Spinal cord (tissue), 9 donors: ENCODE measurements at regions not wholly inside any gene's neighbourhood (a gene's known extent, or its start where the extent isn't known, plus 50 kb on each side); places are given as distances from the start of the nearest gene placed in this dataset.

Experiments
- DNase-seq, 6 donors: peaks; one replicate each; pipeline versions ENCODE4 v3.0.0 to v3.0.0-alpha.2; 2013 to 2015; ENCODE audit warnings: low spot score in 6 of 6, low read depth in 4 of 6
- H3K27ac ChIP-seq: one replicate; pipeline ENCODE4 v1.5.1; 2013; ENCODE audit warnings: low read depth, low read length, control low read depth
- H3K27me3 ChIP-seq: one replicate; pipeline ENCODE4 v1.6.1; 2013; ENCODE audit warnings: low read length; ENCODE audit not compliant: control insufficient read depth, insufficient read depth
- H3K36me3 ChIP-seq: one replicate; pipeline ENCODE4 v1.6.1; 2013; ENCODE audit warnings: low read length; ENCODE audit not compliant: control insufficient read depth, insufficient read depth
- H3K4me1 ChIP-seq: one replicate; pipeline ENCODE4 v1.6.1; 2013; ENCODE audit warnings: low read length; ENCODE audit not compliant: control insufficient read depth, insufficient read depth
- H3K4me3 ChIP-seq: one replicate; pipeline ENCODE4 v1.5.1; 2013; ENCODE audit warnings: low read depth, low read length, control low read depth
- H3K9me3 ChIP-seq: one replicate; pipeline ENCODE4 v1.6.1; 2013; ENCODE audit warnings: low read length; ENCODE audit not compliant: control insufficient read depth, insufficient read depth
- WGBS: methylation state at CpG from one replicate; pipeline ENCODE4 v1.1.5; 2013; ENCODE audit warnings: missing lambda C conversion rate; ENCODE audit not compliant: insufficient coverage; 5-methylcytosine and 5-hydroxymethylcytosine counted together
- donor health status: healthy.

GRCh38 chr18:46207985-46208384 lies 103.8 kb downstream of the HAUS1 start:
- WGBS, result no CpG with 5 or more reads among the region's 1 CpG
- Histone ChIP-seq H3K27ac (no peak overlapping the region), H3K9me3 (no peaks in the 10 kb centered on the region), H3K27me3 (no peaks in the 10 kb centered on the region), H3K4me1 (no peaks in the 10 kb centered on the region), H3K36me3 (no peaks in the 10 kb centered on the region), H3K4me3 (no peak overlapping the region)
- no peak for DNase-seq

GRCh38 chr18:46209161-46209560 lies 105.0 kb downstream of the HAUS1 start:
- H3K27ac ChIP-seq, result no peak overlapping the region
- DNase-seq, result no peak
- H3K4me3 ChIP-seq, result no peak overlapping the region
- no peaks in the 10 kb centered on the region for H3K9me3 ChIP-seq
- H3K4me1 ChIP-seq, result no peaks in the 10 kb centered on the region
- no peaks in the 10 kb centered on the region for H3K27me3 ChIP-seq
- no peaks in the 10 kb centered on the region for H3K36me3 ChIP-seq

GRCh38 chr18:46211816-46212215 lies 107.6 kb downstream of the HAUS1 start:
- no peaks in the 10 kb centered on the region for H3K4me1 ChIP-seq
- H3K4me3 ChIP-seq, result no peak overlapping the region
- H3K9me3 ChIP-seq, result no peaks in the 10 kb centered on the region
- H3K27ac ChIP-seq, result no peak overlapping the region
- H3K36me3 ChIP-seq, result peaks cover 4% of the 10 kb centered on the region
- H3K27me3 ChIP-seq, result no peaks in the 10 kb centered on the region
- no peak for DNase-seq
- no CpG with 5 or more reads among the region's 1 CpG for WGBS

- no peaks in the 10 kb centered on the region for H3K4me1 ChIP-seq
- WGBS, result no CpG with 5 or more reads among the region's 2 CpGs
Measured at GRCh38 chr18:46212398-46212797, 108.2 kb downstream of the HAUS1 start.

GRCh38 chr18:46213295-46213694 lies 109.1 kb downstream of the HAUS1 start:
- Histone ChIP-seq H3K27me3 (no peaks in the 10 kb centered on the region), H3K27ac (no peak overlapping the region), H3K9me3 (no peaks in the 10 kb centered on the region), H3K36me3 (peaks cover 4% of the 10 kb centered on the region), H3K4me3 (no peak overlapping the region), H3K4me1 (no peaks in the 10 kb centered on the region)
- DNase-seq, result no peak
- WGBS, result no CpG with 5 or more reads among the region's 3 CpGs

More at GRCh38 chr18:46212398-46212797, 108.2 kb downstream of the HAUS1 start:
- H3K9me3 ChIP-seq, result no peaks in the 10 kb centered on the region
- peaks cover 4% of the 10 kb centered on the region for H3K36me3 ChIP-seq
- no peak overlapping the region for H3K27ac ChIP-seq
- no peaks in the 10 kb centered on the region for H3K27me3 ChIP-seq
- no peak for DNase-seq
- no peak overlapping the region for H3K4me3 ChIP-seq

GRCh38 chr18:46214435-46214834 lies 110.2 kb downstream of the HAUS1 start:
- DNase-seq, result no peak
- no peaks in the 10 kb centered on the region for H3K27me3 ChIP-seq

GRCh38 chr18:46215902-46216723 lies 111.9 kb downstream of the HAUS1 start:
- DNase-seq, result no peak
- H3K27ac ChIP-seq, result no peak overlapping the region
- H3K36me3 ChIP-seq, result peaks cover 4% of the 10 kb centered on the region
- no peaks in the 10 kb centered on the region for H3K27me3 ChIP-seq
- 95% methylated on average over 16 of the region's 16 CpGs for WGBS
- H3K4me3 ChIP-seq, result no peak overlapping the region
- no peaks in the 10 kb centered on the region for H3K4me1 ChIP-seq
- no peaks in the 10 kb centered on the region for H3K9me3 ChIP-seq

More at GRCh38 chr18:46214435-46214834, 110.2 kb downstream of the HAUS1 start:
- no peak overlapping the region for H3K4me3 ChIP-seq
- no CpG with 5 or more reads among the region's 1 CpG for WGBS
- no peak overlapping the region for H3K27ac ChIP-seq
- no peaks in the 10 kb centered on the region for H3K4me1 ChIP-seq
- H3K36me3 ChIP-seq, result peaks cover 4% of the 10 kb centered on the region
- H3K9me3 ChIP-seq, result no peaks in the 10 kb centered on the region

GRCh38 chr18:46220116-46220515 lies 115.9 kb downstream of the HAUS1 start:
- no peaks in the 10 kb centered on the region for H3K4me1 ChIP-seq
- no peaks in the 10 kb centered on the region for H3K9me3 ChIP-seq
- no peak overlapping the region for H3K4me3 ChIP-seq
- DNase-seq, result no peak
- peaks cover 4% of the 10 kb centered on the region for H3K36me3 ChIP-seq
- no peak overlapping the region for H3K27ac ChIP-seq
- WGBS, result no CpG with 5 or more reads among the region's 3 CpGs
- H3K27me3 ChIP-seq, result no peaks in the 10 kb centered on the region

- WGBS, result no CpG with 5 or more reads among the region's 3 CpGs
- H3K27me3 ChIP-seq, result no peaks in the 10 kb centered on the region
- no peaks in the 10 kb centered on the region for H3K9me3 ChIP-seq
- H3K36me3 ChIP-seq, result no peaks in the 10 kb centered on the region
- DNase-seq, result no peak
- H3K4me3 ChIP-seq, result no peak overlapping the region
- H3K4me1 ChIP-seq, result no peaks in the 10 kb centered on the region
- no peak overlapping the region for H3K27ac ChIP-seq
Measured at GRCh38 chr18:46222093-46222492, 117.9 kb downstream of the HAUS1 start.

- Histone ChIP-seq H3K9me3 (no peaks in the 10 kb centered on the region), H3K27me3 (no peaks in the 10 kb centered on the region), H3K27ac (no peak overlapping the region), H3K4me1 (no peaks in the 10 kb centered on the region), H3K36me3 (no peaks in the 10 kb centered on the region), H3K4me3 (no peak overlapping the region)
- no peak for DNase-seq
- WGBS, result no CpG with 5 or more reads among the region's 8 CpGs
Measured at GRCh38 chr18:46222710-46223360, 118.7 kb downstream of the HAUS1 start.
